Fibroblast of the conjunctiva (primary cell): ENCODE measurements at regions not wholly inside any gene's neighbourhood (a gene's known extent, or its start where the extent isn't known, plus 50 kb on each side); places are given as distances from the start of the nearest gene placed in this dataset.
"Not testable (repeated sequence)": the region's sequence is repeated elsewhere in the genome, so short reads cannot be mapped to it uniquely, and the experiment has no call there.

Source experiments
- DNase-seq: peaks from one replicate; pipeline ENCODE4 v3.0.0-alpha.2; 2010; ENCODE audit warnings: low read depth

- no peak for DNase-seq
These were observed 149.6 kb upstream of the MAMLD1 start for GRCh38 chrX:150213481-150214030.

- DNase-seq: not testable (repeated sequence)
These were observed 147.1 kb upstream of the MAMLD1 start for GRCh38 chrX:150216000-150216399.

- DNase-seq: no peak
These were observed 146.4 kb upstream of the MAMLD1 start for GRCh38 chrX:150216716-150217115.

- DNase-seq: no peak
These were observed 145.5 kb upstream of the MAMLD1 start for GRCh38 chrX:150217609-150218008.

GRCh38 chrX:150219374-150220185 lies 143.5 kb upstream of the MAMLD1 start:
- DNase-seq: no peak

- no peak for DNase-seq
These were observed 139.7 kb upstream of the MAMLD1 start for GRCh38 chrX:150223176-150224015.

- DNase-seq: no peak
These were observed 138.4 kb upstream of the MAMLD1 start for GRCh38 chrX:150224676-150225075.

- DNase-seq: no peak
These were observed 137.9 kb upstream of the MAMLD1 start for GRCh38 chrX:150225266-150225665.

- no peak for DNase-seq
These were observed 137.4 kb upstream of the MAMLD1 start for GRCh38 chrX:150225756-150226155.

- no peak for DNase-seq
These were observed 136.7 kb upstream of the MAMLD1 start for GRCh38 chrX:150226223-150226965.

GRCh38 chrX:150227321-150227860 lies 135.7 kb upstream of the MAMLD1 start:
- DNase-seq: no peak

GRCh38 chrX:150227873-150228410 lies 135.2 kb upstream of the MAMLD1 start:
- DNase-seq: no peak

GRCh38 chrX:150228431-150228830 lies 134.7 kb upstream of the MAMLD1 start:
- no peak for DNase-seq

- no peak for DNase-seq
These were observed 134.1 kb upstream of the MAMLD1 start for GRCh38 chrX:150229030-150229429.

- DNase-seq: no peak
These were observed 133.6 kb upstream of the MAMLD1 start for GRCh38 chrX:150229481-150229880.

GRCh38 chrX:150230952-150231351 lies 132.2 kb upstream of the MAMLD1 start:
- not testable (repeated sequence) for DNase-seq

GRCh38 chrX:150231368-150231767 lies 131.7 kb upstream of the MAMLD1 start:
- DNase-seq: not testable (repeated sequence)

- DNase-seq: not testable (repeated sequence)
These were observed 130.9 kb upstream of the MAMLD1 start for GRCh38 chrX:150232222-150232621.

- no peak for DNase-seq
These were observed 129.0 kb upstream of the MAMLD1 start for GRCh38 chrX:150234126-150234525.

GRCh38 chrX:150236327-150236726 lies 126.8 kb upstream of the MAMLD1 start:
- DNase-seq: no peak

GRCh38 chrX:150238632-150239382 lies 124.3 kb upstream of the MAMLD1 start:
- DNase-seq: no peak
